ENCODE measurements at regions not wholly inside any gene's neighbourhood (a gene's known extent, or its start where the extent isn't known, plus 50 kb on each side); places are given as distances from the start of the nearest gene placed in this dataset.

DNA sequence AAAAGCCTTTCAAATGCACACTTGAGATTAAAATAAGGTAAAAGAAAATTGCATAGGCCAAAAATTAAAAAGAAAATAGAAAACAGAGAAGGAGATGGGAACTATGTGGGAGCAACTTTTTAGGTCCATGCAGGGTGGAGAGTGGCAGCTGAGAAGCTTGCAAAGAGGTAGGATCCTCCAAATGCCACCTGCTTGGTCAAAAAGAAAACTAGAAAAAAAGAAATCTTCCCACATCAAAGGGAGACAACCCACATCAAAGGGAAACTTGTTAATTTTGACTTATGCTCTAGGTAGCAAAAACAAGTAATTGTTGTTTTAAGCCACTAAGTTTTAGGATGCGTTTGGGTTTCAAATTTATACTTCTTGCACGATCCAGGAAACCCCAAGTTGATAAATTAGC is 342.9 kb downstream of the IL20RB start:
- Histone ChIP-seq H3K4me2 (ENCODE audit: low read depth, low read length) (no peak overlapping the region), H3K4ac (ENCODE audit: low read depth, low read length) (no peak overlapping the region), H3K18ac (ENCODE audit: low read depth, low read length) (no peak overlapping the region), H3K36me3 (ENCODE audit: control insufficient read depth, insufficient read depth, low read length) (no peaks in the 10 kb centered on the region), H3K27me3 (ENCODE audit: control insufficient read depth, insufficient read depth, low read length) (no peaks in the 10 kb centered on the region), H2AK5ac (ENCODE audit: low read depth, low read length) (no peak overlapping the region), H3K27ac (ENCODE audit: insufficient read depth, low read length) (no peak overlapping the region), H3K4me3 (ENCODE audit: insufficient read depth, low read depth, low read length) (no peak overlapping the region), H4K20me1 (ENCODE audit: insufficient read depth, low read length) (no peaks in the 10 kb centered on the region), H3K4me1 (ENCODE audit: control insufficient read depth, insufficient read depth, low read length) (no peaks in the 10 kb centered on the region), H3K23ac (ENCODE audit: low read depth, low read length) (no peak overlapping the region), H2BK15ac (ENCODE audit: low read depth, low read length) (no peak overlapping the region), H3K9me1 (ENCODE audit: insufficient read depth, low read length) (no peaks in the 10 kb centered on the region), H4K5ac (ENCODE audit: low read depth, low read length) (no peak overlapping the region), H4K8ac (ENCODE audit: low read depth in 2 of 2, low read length in 2 of 2) (no peak overlapping the region), H3K9ac (ENCODE audit: low read depth, low read length) (no peak overlapping the region), H2BK5ac (ENCODE audit: low read depth, low read length, poor library complexity, severe bottlenecking) (no peak overlapping the region), H3K9me3 (ENCODE audit: control insufficient read depth, insufficient read depth, low read length) (peaks cover 2% of the 10 kb centered on the region; the same call in 1 of the 2 replicates), H4K91ac (ENCODE audit: insufficient read depth, low read depth, low read length) (no peak overlapping the region), H2AFZ (replicated peaks; ENCODE audit: low read length, poor library complexity) (no peak overlapping the region), H2BK20ac (ENCODE audit: low read depth, low read length) (no peak overlapping the region), H2AK9ac (replicated peaks; ENCODE audit: low read depth, low read length, poor library complexity) (no peak overlapping the region), H3K56ac (ENCODE audit: extremely low read depth, insufficient read depth, low read length) (no peak overlapping the region), H3K14ac (replicated peaks; ENCODE audit: low read depth, low read length) (no peak overlapping the region), H2BK120ac (ENCODE audit: low read depth, low read length) (no peak overlapping the region), H3K79me1 (ENCODE audit: low read depth in 1 of 2, low read length in 2 of 2) (no peaks in the 10 kb centered on the region)
- no CpG with 5 or more reads among the region's 2 CpGs for WGBS, 2 experiments (ENCODE audit: extremely low coverage in 2 of 2, insufficient read length in 1 of 2)
- ATAC-seq (ENCODE audit: low read depth) = no peak
- intact Hi-C loops (cut with micrococcal nuclease) (no loop called here), in situ Hi-C loops (cut with MboI; ENCODE audit: low sequenced_read_pairs) (no loop called here), dilution Hi-C loops (cut with HindIII; ENCODE audit: low sequenced_read_pairs, unreplicated experiment) (no loop called here)
- DNase-seq = no peak
- TF ChIP-seq, protein P1, sequence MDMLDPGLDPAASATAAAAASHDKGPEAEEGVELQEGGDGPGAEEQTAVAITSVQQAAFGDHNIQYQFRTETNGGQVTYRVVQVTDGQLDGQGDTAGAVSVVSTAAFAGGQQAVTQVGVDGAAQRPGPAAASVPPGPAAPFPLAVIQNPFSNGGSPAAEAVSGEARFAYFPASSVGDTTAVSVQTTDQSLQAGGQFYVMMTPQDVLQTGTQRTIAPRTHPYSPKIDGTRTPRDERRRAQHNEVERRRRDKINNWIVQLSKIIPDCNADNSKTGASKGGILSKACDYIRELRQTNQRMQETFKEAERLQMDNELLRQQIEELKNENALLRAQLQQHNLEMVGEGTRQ (IDR thresholded peaks at IDR 0.05; ENCODE audit: low read depth, low read length) = no peak
- TF ChIP-seq MAFK (IDR thresholded peaks at IDR 0.05; ENCODE audit: low read depth, low read length) (no peak), BHLHE40 (IDR thresholded peaks at IDR 0.05; ENCODE audit: low read depth, low read length) (no peak), CHD1 (IDR thresholded peaks at IDR 0.05; ENCODE audit: low read depth, low read length) (no peak), NFE2L2 (IDR thresholded peaks at IDR 0.05; ENCODE audit: low read depth, low read length) (no peak), RCOR1 (IDR thresholded peaks at IDR 0.05; ENCODE audit: insufficient replicate concordance, low read length) (no peak), CEBPB (IDR thresholded peaks at IDR 0.05; ENCODE audit: low read depth, low read length) (no peak), FOS (IDR thresholded peaks at IDR 0.05; ENCODE audit: low read depth, low read length) (no peak), SMC3 (IDR thresholded peaks at IDR 0.05; ENCODE audit: low read depth, low read length) (no peak), POLR2A (IDR thresholded peaks at IDR 0.05; ENCODE audit: low read depth, low read length) (no peak), RAD21 (IDR thresholded peaks at IDR 0.05; ENCODE audit: low read length) (no peak), MXI1 (IDR thresholded peaks at IDR 0.05; ENCODE audit: borderline replicate concordance, low read depth, low read length) (no peak)
- TF ChIP-seq, protein P2, sequence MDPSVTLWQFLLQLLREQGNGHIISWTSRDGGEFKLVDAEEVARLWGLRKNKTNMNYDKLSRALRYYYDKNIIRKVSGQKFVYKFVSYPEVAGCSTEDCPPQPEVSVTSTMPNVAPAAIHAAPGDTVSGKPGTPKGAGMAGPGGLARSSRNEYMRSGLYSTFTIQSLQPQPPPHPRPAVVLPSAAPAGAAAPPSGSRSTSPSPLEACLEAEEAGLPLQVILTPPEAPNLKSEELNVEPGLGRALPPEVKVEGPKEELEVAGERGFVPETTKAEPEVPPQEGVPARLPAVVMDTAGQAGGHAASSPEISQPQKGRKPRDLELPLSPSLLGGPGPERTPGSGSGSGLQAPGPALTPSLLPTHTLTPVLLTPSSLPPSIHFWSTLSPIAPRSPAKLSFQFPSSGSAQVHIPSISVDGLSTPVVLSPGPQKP (IDR thresholded peaks at IDR 0.05; ENCODE audit: borderline replicate concordance, low read depth, low read length) = no peak
- TF ChIP-seq, protein P3, sequence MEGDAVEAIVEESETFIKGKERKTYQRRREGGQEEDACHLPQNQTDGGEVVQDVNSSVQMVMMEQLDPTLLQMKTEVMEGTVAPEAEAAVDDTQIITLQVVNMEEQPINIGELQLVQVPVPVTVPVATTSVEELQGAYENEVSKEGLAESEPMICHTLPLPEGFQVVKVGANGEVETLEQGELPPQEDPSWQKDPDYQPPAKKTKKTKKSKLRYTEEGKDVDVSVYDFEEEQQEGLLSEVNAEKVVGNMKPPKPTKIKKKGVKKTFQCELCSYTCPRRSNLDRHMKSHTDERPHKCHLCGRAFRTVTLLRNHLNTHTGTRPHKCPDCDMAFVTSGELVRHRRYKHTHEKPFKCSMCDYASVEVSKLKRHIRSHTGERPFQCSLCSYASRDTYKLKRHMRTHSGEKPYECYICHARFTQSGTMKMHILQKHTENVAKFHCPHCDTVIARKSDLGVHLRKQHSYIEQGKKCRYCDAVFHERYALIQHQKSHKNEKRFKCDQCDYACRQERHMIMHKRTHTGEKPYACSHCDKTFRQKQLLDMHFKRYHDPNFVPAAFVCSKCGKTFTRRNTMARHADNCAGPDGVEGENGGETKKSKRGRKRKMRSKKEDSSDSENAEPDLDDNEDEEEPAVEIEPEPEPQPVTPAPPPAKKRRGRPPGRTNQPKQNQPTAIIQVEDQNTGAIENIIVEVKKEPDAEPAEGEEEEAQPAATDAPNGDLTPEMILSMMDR (conservative IDR thresholded peaks at IDR 0.05; ENCODE audit: low read depth, low read length) = no peak
- POLR2A ChIA-PET (ENCODE audit: unreplicated experiment) = no interaction called here
- CTCF ChIA-PET = no interaction called here
- no TSS peak for BruUV-seq (replicated peaks)
